ENCODE measurements at regions not wholly inside any gene's neighbourhood (a gene's known extent, or its start where the extent isn't known, plus 50 kb on each side); places are given as distances from the start of the nearest gene placed in this dataset.

GRCh38 chr18:25449046-25449445 is 97.1 kb upstream of the ZNF521 start:
- TF ChIP-seq CTCF (conservative IDR thresholded peaks at IDR 0.05; ENCODE audit: low read depth, low read length) (no peak), EZH2 (IDR thresholded peaks at IDR 0.05; ENCODE audit: borderline replicate concordance, low read depth, low read length, poor library complexity, severe bottlenecking) (no peak)

Measured in A673 (cell line).